MM.1S (cell line): ENCODE measurements at regions not wholly inside any gene's neighbourhood (a gene's known extent, or its start where the extent isn't known, plus 50 kb on each side); places are given as distances from the start of the nearest gene placed in this dataset.

ENCODE experiments used
- CTCF ChIP-seq: fragments of 300-600 bp; sonication (generic); IDR thresholded peaks from 2 replicates; pipeline ENCODE4 v1.5.1; 2016; ENCODE audit warnings: antibody characterized with exemption, low read length, mixed read lengths
- EZH2 ChIP-seq: fragments of 300-600 bp; sonication (generic); optimal IDR thresholded peaks from 2 replicates; pipeline ENCODE3; 2017; ENCODE audit warnings: low read depth, mild to moderate bottlenecking, antibody characterized with exemption, low read length, mixed read lengths
- EZH2phosphoT487 ChIP-seq: fragments of 300-600 bp; sonication (generic); IDR thresholded peaks from 2 replicates; pipeline ENCODE4 v1.6.1; 2018; ENCODE audit warnings: antibody characterized with exemption, low read length

GRCh38 chr1:30088594-30088993, 634.8 kb downstream of the MATN1 start:
- TF ChIP-seq CTCF (no peak), EZH2 (no peak), EZH2phosphoT487 (no peak)
